IMR-90 (cell line): ENCODE measurements at regions not wholly inside any gene's neighbourhood (a gene's known extent, or its start where the extent isn't known, plus 50 kb on each side); places are given as distances from the start of the nearest gene placed in this dataset.

Experiments used
- BHLHE40 ChIP-seq: fragments of 150-350 bp; IDR thresholded peaks from 2 replicates; pipeline ENCODE4 v1.6.1; 2016; ENCODE audit warnings: mild to moderate bottlenecking, low read depth, low read length
- CTCF ChIP-seq: conservative IDR thresholded peaks from 2 replicates; pipeline ENCODE4 v1.5.1; 2012; ENCODE audit warnings: mild to moderate bottlenecking, low read depth, low read length, improper control_type of control experiment
- FOS ChIP-seq: fragments of 150-350 bp; IDR thresholded peaks from 2 replicates; pipeline ENCODE4 v1.6.1; 2016; ENCODE audit warnings: low read depth, low read length
- RAD21 ChIP-seq: IDR thresholded peaks from 2 replicates; pipeline ENCODE4 v1.6.1; 2012; ENCODE audit warnings: low read length, improper control_type of control experiment
- TF ChIP-seq, protein P1 (sequence below): fragments of 150-350 bp; IDR thresholded peaks from 2 replicates; pipeline ENCODE4 v1.6.1; 2016; ENCODE audit warnings: low read depth, mild to moderate bottlenecking, low read length, moderate library complexity, borderline replicate concordance

- TF ChIP-seq RAD21 (no peak), FOS (no peak), CTCF (no peak), BHLHE40 (no peak)
- TF ChIP-seq, protein P1, sequence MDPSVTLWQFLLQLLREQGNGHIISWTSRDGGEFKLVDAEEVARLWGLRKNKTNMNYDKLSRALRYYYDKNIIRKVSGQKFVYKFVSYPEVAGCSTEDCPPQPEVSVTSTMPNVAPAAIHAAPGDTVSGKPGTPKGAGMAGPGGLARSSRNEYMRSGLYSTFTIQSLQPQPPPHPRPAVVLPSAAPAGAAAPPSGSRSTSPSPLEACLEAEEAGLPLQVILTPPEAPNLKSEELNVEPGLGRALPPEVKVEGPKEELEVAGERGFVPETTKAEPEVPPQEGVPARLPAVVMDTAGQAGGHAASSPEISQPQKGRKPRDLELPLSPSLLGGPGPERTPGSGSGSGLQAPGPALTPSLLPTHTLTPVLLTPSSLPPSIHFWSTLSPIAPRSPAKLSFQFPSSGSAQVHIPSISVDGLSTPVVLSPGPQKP: no peak
Measured at GRCh38 chr12:126903027-126903876, 1363.7 kb upstream of the TMEM132C start.
